ENCODE measurements at regions not wholly inside any gene's neighbourhood (a gene's known extent, or its start where the extent isn't known, plus 50 kb on each side); places are given as distances from the start of the nearest gene placed in this dataset.
"Not testable (repeated sequence)": the region's sequence is repeated elsewhere in the genome, so short reads cannot be mapped to it uniquely, and the experiment has no call there.

DNA sequence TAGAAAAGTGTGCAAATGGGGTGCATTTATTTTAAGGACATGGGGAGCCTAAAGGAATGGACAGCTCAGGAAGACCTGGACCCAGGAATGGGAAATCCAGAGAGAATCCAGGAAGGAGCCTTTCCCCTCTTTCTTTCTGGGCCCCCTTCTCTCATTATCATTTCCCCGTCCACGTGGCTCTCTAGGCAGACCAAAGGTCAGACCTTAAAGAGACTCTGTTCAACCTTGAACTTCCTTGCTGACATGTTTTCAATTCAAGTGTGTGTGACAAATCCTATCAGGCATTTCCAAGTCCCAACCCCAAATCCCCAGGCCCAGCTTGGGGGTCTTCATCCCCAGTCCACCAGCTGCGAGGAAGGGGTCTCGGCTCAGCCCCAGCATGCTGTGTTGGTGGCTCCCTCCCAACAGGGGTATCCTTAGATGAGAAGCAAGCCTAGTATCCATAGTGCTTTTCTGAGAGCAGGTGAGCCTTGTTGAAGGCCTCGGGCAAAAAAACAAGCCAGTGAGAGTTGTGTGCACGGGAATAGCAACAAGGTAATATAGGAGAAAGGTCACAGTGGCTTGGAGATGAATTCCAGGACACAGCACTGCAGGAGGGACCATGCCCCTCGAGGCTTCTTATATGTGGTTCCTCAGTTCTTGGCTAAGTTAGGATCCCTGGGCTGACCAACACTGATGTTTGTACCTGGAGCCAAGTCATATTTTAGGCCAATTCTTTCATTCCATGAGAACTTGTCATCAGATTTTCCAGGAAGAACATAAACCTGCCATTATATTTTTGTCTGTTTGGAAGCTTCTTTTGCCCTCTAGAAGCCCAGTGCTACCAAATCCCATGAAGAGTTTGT lies 130.0 kb downstream of the ASB7 start:
- no peak overlapping the region for H3K27ac Mint-ChIP-seq
- ATAC-seq (ENCODE audit: low read depth): no peak
- no peak for DNase-seq
- ChIA-PET CTCF (no interaction called here), POLR2A (no interaction called here)
- H3K27me3 Mint-ChIP-seq: peaks cover 6% of the 10 kb centered on the region
- intact Hi-C loops (cut with micrococcal nuclease): no loop called here
- no peaks in the 10 kb centered on the region for H3K4me1 Mint-ChIP-seq
- no peak overlapping the region for H3K4me3 Mint-ChIP-seq
- TF ChIP-seq, protein P1, sequence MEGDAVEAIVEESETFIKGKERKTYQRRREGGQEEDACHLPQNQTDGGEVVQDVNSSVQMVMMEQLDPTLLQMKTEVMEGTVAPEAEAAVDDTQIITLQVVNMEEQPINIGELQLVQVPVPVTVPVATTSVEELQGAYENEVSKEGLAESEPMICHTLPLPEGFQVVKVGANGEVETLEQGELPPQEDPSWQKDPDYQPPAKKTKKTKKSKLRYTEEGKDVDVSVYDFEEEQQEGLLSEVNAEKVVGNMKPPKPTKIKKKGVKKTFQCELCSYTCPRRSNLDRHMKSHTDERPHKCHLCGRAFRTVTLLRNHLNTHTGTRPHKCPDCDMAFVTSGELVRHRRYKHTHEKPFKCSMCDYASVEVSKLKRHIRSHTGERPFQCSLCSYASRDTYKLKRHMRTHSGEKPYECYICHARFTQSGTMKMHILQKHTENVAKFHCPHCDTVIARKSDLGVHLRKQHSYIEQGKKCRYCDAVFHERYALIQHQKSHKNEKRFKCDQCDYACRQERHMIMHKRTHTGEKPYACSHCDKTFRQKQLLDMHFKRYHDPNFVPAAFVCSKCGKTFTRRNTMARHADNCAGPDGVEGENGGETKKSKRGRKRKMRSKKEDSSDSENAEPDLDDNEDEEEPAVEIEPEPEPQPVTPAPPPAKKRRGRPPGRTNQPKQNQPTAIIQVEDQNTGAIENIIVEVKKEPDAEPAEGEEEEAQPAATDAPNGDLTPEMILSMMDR (IDR thresholded peaks at IDR 0.05): no peak
- no peaks in the 10 kb centered on the region for H3K36me3 Mint-ChIP-seq (ENCODE audit: low read depth)
- H3K9me3 Mint-ChIP-seq: no peaks in the 10 kb centered on the region

GRCh38 chr15:100733101-100733842 lies 130.9 kb downstream of the ASB7 start:
- H3K36me3 Mint-ChIP-seq (ENCODE audit: low read depth): no peaks in the 10 kb centered on the region
- TF ChIP-seq, protein P1 (IDR thresholded peaks at IDR 0.05): no peak
- H3K4me3 Mint-ChIP-seq: no peak overlapping the region
- no peaks in the 10 kb centered on the region for H3K9me3 Mint-ChIP-seq
- intact Hi-C loops (cut with micrococcal nuclease): no loop called here
- ChIA-PET POLR2A (no interaction called here), CTCF (interaction anchor here (0.9 kb wide), 1 partner anchor 140 kb away, joined by 3 read pairs; no protein-coding TSS in a partner anchor)
- no peaks in the 10 kb centered on the region for H3K27me3 Mint-ChIP-seq
- DNase-seq (no peak), ATAC-seq (ENCODE audit: low read depth) (no peak)
- no peak overlapping the region for H3K27ac Mint-ChIP-seq
- H3K4me1 Mint-ChIP-seq: no peaks in the 10 kb centered on the region

DNA sequence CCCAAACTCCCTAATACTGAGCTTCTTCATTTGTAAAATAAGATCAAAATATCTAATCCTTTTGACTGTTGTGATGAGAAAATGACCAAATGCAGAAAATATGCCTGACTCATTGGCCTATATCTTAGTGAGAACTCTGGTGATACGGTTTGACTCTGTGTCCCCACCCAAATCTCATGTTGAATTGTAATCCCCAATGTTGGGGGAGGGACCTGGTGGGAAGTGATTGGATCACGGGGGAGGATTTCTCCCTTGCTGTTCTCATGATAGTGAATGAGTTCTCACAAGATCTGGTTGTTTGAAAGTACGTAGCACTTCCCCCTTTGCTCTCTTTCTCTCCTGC lies 131.4 kb downstream of the ASB7 start:
- DNase-seq; H3K4me3 Mint-ChIP-seq; H3K36me3 Mint-ChIP-seq (ENCODE audit: low read depth); intact Hi-C loops (cut with micrococcal nuclease); POLR2A ChIA-PET; H3K4me1 Mint-ChIP-seq; ATAC-seq (ENCODE audit: low read depth); H3K27ac Mint-ChIP-seq; H3K27me3 Mint-ChIP-seq; H3K9me3 Mint-ChIP-seq: not testable (repeated sequence)
- CTCF ChIA-PET: interaction anchor here (0.9 kb wide), 1 partner anchor 139 kb away, joined by 3 read pairs; no protein-coding TSS in a partner anchor

GRCh38 chr15:100734586-100734985 lies 132.2 kb downstream of the ASB7 start:
- ATAC-seq (ENCODE audit: low read depth): no peak
- intact Hi-C loops (cut with micrococcal nuclease): no loop called here
- DNase-seq: no peak
- no peak overlapping the region for H3K27ac Mint-ChIP-seq
- H3K9me3 Mint-ChIP-seq: no peaks in the 10 kb centered on the region
- no peaks in the 10 kb centered on the region for H3K4me1 Mint-ChIP-seq
- ChIA-PET POLR2A (no interaction called here), CTCF (no interaction called here)
- TF ChIP-seq, protein P1 (IDR thresholded peaks at IDR 0.05): no peak
- no peaks in the 10 kb centered on the region for H3K27me3 Mint-ChIP-seq
- no peaks in the 10 kb centered on the region for H3K36me3 Mint-ChIP-seq (ENCODE audit: low read depth)
- H3K4me3 Mint-ChIP-seq: no peak overlapping the region

DNA sequence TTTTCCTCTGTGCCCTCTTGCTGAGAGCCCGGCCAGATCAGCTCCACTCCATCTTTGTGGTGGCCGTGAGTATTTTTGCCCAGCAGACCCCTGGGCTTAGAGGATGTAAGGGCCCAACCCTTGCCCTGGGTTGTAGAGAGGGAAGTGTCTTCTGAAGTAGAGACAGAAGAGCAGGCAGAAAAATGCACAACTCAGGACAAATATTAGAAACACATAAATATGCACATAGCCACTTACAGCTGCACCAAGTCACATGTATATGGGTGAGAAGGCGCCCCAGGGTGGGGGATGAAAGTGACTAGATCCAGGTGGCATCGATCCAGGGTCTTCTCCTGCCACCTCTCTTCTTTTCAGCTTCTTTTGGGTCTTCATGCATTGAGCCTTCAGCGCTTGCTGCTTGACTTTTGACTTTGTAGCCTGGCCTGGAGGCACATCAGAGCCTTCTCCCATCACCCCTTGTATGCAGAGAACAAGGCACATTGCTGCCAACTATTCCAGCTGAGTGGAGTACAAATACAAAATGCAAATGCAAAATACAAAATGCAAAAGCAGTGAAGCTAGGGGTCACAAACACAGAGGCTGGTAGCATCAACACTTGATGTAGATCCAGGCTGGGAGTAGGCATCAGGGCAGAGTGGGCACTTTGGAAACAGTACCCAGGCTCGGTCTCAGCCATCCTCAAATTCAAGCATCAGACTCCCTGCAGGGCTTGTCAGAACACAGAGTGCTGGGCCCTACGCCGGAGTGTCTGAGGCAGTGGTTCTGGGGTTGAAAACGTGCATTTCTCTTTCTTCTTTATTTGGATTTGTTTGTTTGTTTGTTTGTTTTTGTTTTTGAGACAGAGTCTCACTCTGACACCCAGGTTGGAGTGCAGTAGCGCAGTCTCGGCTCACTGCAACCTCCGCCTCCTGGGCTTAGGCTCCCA lies 133.0 kb downstream of the ASB7 start:
- H3K9me3 Mint-ChIP-seq: no peaks in the 10 kb centered on the region
- no peak for DNase-seq
- ChIA-PET POLR2A (no interaction called here), CTCF (no interaction called here)
- no peak for ATAC-seq (ENCODE audit: low read depth)
- H3K36me3 Mint-ChIP-seq (ENCODE audit: low read depth): no peaks in the 10 kb centered on the region
- TF ChIP-seq, protein P1 (IDR thresholded peaks at IDR 0.05): no peak
- peaks cover 3% of the 10 kb centered on the region for H3K4me1 Mint-ChIP-seq
- intact Hi-C loops (cut with micrococcal nuclease): no loop called here
- no peak overlapping the region for H3K27ac Mint-ChIP-seq
- H3K4me3 Mint-ChIP-seq: no peak overlapping the region
- no peaks in the 10 kb centered on the region for H3K27me3 Mint-ChIP-seq
